ENCODE measurements at regions not wholly inside any gene's neighbourhood (a gene's known extent, or its start where the extent isn't known, plus 50 kb on each side); places are given as distances from the start of the nearest gene placed in this dataset.

- no peak for DNase-seq (ENCODE audit: low spot score)
Measured at GRCh38 chr12:4024701-4025100, 151.5 kb upstream of the PARP11 start.

GRCh38 chr12:4015225-4016091 is 142.3 kb upstream of the PARP11 start:
- no peak for DNase-seq (ENCODE audit: low spot score)

- no peak for DNase-seq (ENCODE audit: low spot score)
Measured at GRCh38 chr12:4014858-4015224, 141.6 kb upstream of the PARP11 start.

- no peak for DNase-seq (ENCODE audit: low spot score)
Measured at GRCh38 chr12:4014444-4014843, 141.2 kb upstream of the PARP11 start.

- no peak for DNase-seq (ENCODE audit: low spot score)
Measured at GRCh38 chr12:4012977-4013968, 140.1 kb upstream of the PARP11 start.

- DNase-seq (ENCODE audit: low spot score) = no peak
Measured at GRCh38 chr12:4012073-4012472, 138.9 kb upstream of the PARP11 start.

GRCh38 chr12:4011597-4011996 is 138.4 kb upstream of the PARP11 start:
- DNase-seq (ENCODE audit: low spot score) = no peak

GRCh38 chr12:4009979-4010704 is 136.9 kb upstream of the PARP11 start:
- DNase-seq (ENCODE audit: low spot score) = no peak

GRCh38 chr12:4006743-4007142 is 133.5 kb upstream of the PARP11 start:
- DNase-seq (ENCODE audit: low spot score) = no peak

- no peak for DNase-seq (ENCODE audit: low spot score)
Measured at GRCh38 chr12:4005851-4006430, 132.7 kb upstream of the PARP11 start.

- DNase-seq (ENCODE audit: low spot score) = no peak
Measured at GRCh38 chr12:4003576-4003975, 130.4 kb upstream of the PARP11 start.

- no peak for DNase-seq (ENCODE audit: low spot score)
Measured at GRCh38 chr12:4002601-4003000, 129.4 kb upstream of the PARP11 start.

- DNase-seq (ENCODE audit: low spot score) = no peak
Measured at GRCh38 chr12:4001841-4002240, 128.6 kb upstream of the PARP11 start.

GRCh38 chr12:4001031-4001430 is 127.8 kb upstream of the PARP11 start:
- no peak for DNase-seq (ENCODE audit: low spot score)

GRCh38 chr12:3999904-4000303 is 126.7 kb upstream of the PARP11 start:
- DNase-seq (ENCODE audit: low spot score) = no peak

GRCh38 chr12:3998968-3999792 is 126.0 kb upstream of the PARP11 start:
- no peak for DNase-seq (ENCODE audit: low spot score)

GRCh38 chr12:3998397-3998796 is 125.2 kb upstream of the PARP11 start:
- DNase-seq (ENCODE audit: low spot score) = no peak

GRCh38 chr12:3996322-3996721 is 123.1 kb upstream of the PARP11 start:
- no peak for DNase-seq (ENCODE audit: low spot score)

GRCh38 chr12:3995306-3995705 is 122.1 kb upstream of the PARP11 start:
- DNase-seq (ENCODE audit: low spot score) = no peak

GRCh38 chr12:3994500-3994899 is 121.3 kb upstream of the PARP11 start:
- no peak for DNase-seq (ENCODE audit: low spot score)

- no peak for DNase-seq (ENCODE audit: low spot score)
Measured at GRCh38 chr12:3992945-3993344, 119.7 kb upstream of the PARP11 start.
